ENCODE measurements at regions not wholly inside any gene's neighbourhood (a gene's known extent, or its start where the extent isn't known, plus 50 kb on each side); places are given as distances from the start of the nearest gene placed in this dataset.

DNA sequence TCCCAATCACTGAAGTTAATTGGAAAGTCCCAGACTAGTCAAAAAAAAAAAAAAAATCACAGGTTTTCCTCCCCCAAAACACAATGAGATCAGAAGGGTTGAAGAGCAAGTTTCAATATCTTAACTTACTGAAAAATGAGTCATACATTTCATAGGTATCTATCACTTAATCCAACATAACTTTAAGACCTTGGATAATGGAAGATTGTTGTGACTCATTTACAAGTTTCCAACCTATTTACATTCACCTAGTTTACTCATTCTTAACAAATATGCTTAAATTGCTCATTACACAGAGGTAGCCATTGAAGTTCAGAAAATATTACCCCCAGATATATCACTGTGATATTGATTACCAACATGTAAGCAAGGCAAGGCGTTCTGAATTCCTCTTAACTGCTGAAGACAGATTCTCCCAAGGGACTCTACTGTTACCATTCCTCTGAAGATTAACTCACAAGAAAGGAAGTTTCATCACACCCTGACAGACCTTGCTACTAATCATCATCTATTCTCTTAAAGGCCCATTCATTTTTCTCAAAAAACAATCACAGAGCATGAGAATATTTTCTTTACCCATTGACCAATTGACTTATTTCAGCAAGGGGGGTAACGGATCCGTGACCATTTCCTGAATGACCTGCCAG, 563.8 kb downstream of the TLE1 start:
- DNase-seq (ENCODE audit: low read depth in 2 of 2, low spot score in 1 of 2) = no peak

DNA sequence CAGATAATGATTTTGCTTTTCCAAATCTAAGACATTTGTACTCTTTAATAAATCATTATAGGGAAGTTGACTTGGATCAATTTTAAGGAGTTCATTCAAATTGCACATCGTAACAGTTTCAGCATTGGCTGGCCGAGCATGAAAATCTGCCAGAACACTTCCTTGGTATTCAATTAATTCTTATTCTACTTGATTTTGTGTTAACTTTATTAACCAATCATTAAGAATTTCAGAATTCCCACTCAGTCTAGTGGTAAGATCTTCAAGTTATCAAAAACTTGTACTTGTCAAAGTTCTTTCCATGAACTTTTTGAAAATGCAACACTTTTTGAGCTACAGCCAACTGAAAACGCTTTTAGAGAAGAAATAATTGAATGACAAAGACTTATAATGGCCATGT, 565.8 kb downstream of the TLE1 start:
- DNase-seq (ENCODE audit: low read depth in 2 of 2, low spot score in 1 of 2) = no peak

DNA sequence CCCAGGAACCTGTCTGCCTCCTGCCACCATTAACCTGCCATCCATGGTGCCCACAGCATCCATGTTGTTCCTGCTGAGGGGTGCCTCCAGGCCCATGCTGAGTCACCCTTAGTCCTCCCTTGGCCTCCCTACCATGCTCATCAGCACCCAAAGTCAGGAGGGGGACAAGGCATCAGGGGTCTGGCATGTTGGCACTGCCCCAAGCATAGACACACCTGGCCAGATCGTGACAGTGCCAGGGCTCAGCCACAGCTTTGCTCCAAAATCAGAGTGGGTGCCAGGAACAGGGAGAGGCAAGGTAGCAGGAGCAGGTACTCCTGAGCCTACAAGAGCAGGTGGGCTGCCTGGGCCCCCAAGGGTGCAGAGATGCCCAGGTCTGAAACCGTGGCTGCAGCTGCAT, 566.6 kb downstream of the TLE1 start:
- DNase-seq (ENCODE audit: low read depth in 2 of 2, low spot score in 1 of 2) = no peak

DNA sequence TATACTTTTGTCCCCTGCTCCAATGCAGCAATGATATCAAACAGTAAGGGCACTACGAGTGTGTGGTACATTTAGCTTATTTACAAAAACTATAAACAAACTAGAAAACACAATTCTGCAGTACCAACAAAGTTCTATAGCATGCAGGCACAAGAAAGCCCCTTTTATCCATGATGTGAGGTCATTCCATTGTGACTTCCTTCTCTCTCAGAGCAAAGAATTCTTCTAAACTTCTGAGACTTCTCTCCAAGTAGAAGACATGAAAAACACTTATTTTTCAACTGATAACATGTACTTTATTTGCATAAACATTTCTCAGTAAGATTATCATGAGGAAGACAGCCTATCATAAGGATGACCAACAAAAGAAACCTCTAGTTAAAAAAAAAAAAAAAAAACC, 569.8 kb downstream of the TLE1 start:
- DNase-seq (ENCODE audit: low read depth in 2 of 2, low spot score in 1 of 2) = no peak

DNA sequence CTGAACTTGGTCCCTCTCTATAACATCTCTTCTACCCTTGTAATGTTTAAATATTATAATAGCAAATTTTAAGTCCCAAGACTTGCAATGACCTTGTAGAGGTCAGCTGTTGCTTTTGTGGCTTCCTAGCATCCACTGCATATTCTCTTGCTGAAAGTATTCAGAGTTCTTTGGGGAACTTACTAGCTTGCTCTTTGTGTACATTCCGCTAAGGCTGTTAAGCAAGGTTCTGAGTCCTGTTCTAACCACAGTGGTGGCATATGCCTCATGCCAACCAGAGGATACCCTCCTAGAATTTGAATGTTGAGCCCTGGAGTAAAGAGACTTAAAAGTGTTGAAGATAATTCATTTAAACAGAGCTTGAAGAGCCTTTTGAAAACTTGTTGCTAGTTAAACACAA, 570.9 kb downstream of the TLE1 start:
- no peak for DNase-seq (ENCODE audit: low read depth in 2 of 2, low spot score in 1 of 2)

DNA sequence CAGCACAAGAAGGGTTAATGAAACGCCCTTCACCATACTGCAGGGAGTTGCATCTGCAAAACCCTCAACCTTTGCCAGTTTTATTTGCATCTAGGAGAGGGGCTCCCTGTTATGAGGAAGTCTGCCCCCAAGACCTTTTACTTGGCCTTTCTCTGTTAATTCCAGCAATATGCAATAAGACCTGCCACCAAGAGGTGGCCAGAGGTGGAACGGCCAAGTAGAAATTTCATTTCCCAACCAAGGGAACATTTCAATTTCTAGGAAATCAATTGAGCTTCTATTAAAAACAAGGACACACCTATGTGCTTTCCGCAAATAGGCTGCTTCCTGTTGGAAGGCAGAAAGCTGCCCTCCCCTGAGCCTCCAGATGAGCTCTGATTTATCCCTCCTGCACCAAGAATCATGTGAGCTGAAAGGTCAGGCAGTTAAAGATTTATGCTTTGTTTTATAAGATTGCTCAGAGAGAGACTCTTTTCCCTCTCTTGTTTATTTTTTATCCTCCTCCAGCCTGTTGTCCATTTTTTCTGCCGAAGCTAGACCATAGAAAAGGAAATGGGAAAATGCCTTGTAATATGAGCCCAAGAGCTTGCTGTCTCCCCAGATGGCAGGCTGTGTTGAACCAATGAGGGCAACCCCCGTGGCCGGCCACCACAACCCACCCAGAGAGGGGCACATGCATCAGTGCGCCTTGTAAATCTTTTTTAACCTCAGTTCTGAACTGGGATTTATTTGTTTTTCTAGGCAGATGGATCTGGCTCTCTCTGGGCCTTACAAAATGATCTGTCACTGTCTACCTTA, 572.8 kb downstream of the TLE1 start:
- DNase-seq (ENCODE audit: low read depth in 2 of 2, low spot score in 1 of 2) = no peak

DNA sequence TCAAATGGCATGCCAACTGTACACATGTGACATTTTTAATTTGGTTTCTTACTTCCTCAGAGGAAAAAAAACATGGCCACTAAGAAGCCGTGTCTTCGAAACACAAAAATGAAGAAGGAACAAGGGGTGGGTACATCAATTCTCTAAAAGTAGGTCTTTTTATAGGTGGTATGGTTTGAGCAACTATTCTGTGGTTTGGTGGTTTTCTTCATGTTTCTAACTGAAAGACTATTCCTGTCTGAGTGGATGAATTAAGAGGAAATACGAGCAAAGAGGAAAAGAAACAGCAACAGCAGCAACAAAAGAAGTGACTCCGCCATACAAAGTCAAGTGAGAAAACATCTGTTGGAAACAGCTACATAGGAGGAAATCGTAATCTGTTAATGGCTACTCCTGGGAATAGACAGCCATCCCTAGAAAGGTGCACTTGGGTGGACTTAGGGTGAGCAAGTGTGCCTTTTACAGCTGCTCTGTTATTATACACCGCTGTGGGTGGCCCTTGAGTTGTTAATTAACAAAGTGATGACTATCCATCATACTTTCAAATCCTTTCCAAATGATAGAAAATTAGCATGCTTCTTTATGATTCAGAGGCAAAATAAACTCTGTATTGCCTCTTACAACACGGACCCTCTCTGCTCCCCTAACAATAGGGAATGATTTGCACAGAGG, 575.8 kb downstream of the TLE1 start:
- no peak for DNase-seq (ENCODE audit: low read depth in 2 of 2, low spot score in 1 of 2)

DNA sequence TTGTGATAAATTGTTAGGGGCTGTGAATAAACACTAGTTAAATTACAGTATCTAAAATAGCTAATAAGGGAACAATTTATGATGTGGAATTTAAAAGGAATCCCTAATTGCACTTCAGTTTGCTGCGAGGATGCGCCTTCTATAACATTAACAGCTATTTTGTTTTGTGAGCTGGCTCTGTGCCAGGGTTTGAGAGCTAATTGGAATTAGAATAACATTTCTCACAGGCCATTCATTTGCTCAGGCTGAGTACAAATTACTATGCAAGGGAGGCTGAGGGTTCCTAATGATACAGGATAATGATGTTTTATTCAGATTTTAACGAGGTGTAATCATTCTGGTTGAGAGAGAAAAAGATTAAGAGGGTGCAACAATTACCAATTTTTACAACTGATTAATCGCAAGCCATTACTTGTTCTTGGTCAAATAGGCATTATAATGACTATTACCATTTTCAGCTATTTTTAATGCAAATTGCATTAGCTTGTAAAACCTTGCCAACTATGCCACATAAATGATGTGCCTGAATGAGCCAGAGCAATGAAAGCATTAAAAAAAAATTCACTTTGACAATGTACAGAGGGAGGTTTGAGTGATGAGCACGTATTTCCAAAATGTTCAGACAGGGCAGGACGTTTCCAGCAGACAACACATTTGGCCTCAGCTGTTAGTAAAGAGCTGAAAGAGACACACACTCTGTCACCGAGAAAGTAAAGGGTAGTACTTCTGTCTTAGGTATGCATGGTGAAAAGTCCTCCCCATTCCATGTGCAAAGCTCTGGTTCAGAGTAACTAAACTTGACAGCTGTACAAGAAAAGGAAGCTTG, 576.5 kb downstream of the TLE1 start:
- no peak for DNase-seq (ENCODE audit: low read depth in 2 of 2, low spot score in 1 of 2)

DNA sequence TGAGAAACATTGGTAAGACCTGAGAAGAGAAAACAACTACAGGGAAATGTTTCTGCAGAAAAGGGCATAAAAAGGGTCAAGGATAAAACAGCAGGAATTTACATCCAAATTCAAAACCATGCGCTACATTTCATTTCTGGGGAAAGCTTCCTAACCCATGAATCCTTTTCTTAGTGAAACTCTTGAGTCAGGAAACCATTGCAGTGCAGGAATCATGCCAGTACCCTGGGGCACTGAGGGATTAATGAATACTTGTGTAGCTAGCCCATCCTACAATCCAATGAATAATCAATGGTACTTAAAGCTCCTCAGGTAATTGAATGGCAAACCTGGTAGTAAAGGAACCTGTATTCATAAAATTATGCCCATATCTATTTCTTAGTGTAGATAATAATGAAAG, 580.5 kb downstream of the TLE1 start:
- no peak for DNase-seq (ENCODE audit: low read depth in 2 of 2, low spot score in 1 of 2)

DNA sequence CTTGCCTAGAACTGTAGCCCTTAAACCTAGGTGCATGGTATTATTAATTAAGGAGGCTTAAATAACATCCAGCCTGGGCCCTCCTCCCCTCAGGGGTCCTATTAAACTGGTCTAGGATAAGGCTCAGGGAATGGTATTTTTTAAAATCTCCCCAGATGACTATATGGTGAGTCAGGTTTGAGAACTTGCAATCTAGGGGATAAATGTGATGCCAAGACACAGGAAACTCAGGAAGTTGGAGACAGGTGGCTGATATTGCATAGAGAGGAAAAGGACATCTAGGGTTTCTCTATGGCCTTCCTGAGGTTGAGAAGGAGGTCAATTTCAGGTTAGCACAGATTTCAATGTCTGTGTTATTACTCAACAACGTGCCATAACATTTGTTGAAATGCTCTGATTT, 581.0 kb downstream of the TLE1 start:
- no peak for DNase-seq (ENCODE audit: low read depth in 2 of 2, low spot score in 1 of 2)

DNA sequence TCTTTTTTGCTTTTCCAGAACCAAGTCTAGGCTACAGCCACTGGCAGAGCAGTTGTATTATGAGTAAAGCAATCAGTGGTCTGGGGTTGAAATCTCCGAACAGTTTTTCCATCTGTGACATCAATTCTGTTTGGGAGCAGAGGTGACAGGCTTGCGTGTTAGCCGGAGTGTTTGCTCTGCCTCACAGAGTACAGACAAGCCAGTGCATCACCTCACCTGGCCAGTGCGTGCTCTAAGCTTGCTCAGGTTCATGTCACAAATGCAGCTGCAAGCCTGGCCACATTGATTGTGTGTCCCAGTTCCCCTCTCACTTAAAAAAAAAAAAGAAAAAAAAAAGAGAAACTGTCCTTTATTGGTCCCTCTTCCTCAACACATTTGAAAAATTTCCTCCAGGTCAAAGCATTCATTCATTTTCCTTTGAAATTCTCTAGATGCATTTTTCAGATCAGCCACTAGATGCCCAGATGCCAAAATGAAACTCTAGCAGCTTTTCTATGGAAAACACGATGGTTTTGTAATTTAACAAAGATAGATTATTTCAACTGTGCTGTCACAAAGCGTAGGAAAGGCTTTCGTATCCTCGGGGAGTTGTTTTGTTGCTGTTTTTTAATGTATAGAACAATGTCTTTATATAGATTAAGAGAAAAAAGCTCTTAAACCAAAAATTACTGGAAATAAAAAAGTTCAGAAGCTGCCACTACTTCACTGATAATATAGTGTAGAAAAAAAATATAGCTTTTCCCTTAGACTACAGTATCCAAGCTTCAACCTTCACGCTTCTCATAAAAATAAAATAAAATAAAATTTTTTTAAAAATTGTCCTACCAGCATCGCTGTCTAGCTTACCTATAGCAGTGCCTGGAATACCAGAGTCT, 585.5 kb downstream of the TLE1 start:
- DNase-seq (ENCODE audit: low read depth in 2 of 2, low spot score in 1 of 2) = no peak

DNA sequence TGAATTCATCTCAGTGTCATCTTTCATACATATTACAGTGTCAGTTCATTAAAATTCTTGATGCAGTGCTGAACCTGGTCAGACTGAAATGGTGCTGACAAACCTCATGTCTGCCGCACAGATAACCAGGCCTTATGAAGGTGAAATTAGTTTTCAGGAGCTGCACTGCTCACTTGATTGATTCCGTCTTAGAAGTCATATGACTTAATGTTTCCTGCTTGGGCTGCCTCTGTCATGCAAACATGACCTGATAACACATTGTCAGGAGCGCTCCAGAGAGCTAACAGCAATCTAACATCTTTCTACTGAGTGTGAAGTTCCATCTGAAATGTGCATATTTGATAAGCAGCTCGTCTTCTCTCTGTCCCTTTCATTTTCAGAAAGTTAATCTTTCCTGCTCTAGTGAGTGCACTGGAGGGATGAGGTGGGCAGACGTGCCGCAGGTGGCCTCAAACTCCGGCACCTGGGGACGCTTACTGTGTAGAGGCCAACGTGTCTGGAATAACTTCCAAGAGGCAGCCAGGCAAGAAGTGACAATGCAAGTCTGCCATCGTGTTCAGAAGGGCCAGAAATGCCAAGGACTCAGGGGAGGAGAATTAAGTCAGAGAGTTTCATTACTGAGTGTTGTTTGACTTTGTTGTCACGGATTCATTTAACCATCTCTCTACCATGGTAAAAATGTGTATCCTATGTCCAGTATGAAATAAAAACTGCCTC, 592.1 kb downstream of the TLE1 start:
- no peak for DNase-seq (ENCODE audit: low read depth in 2 of 2, low spot score in 1 of 2)

DNA sequence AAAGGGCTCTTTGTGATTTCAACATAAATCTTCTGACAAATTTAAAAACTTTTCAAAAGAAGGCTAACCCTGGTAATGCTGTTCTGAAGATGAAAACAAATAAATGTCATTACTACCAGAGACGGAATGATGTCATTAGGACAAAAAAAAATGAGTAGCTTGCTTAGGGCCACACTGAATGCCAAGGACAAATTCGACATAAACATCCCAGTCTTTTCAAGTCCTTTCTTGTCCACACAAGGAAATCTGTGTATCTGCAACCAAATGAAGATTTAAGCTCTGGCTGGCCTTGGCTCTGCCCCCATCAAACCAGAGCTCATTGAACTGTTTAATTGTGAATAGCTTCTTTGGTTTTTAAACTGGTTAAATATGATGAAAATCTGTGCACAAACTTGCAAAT, 592.7 kb downstream of the TLE1 start:
- DNase-seq (ENCODE audit: low read depth in 2 of 2, low spot score in 1 of 2) = no peak

DNA sequence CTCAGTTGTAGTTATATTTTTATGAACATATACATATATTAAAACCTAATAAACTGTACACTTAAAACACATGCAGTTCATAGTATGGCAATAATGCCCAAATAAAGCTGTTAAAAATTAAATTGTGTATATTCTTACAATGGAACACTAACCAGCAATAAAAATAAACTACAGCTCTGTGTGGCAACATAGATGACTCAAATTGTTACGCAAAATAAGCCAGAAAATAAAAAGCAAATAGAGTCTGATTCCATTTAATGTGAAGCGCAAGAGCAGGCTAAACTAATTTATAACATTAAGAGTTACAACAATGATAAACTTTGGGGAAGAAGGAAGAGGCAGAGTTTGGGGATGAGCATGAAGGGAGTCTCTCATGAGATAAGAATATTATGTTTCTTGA, 597.3 kb downstream of the TLE1 start:
- DNase-seq (ENCODE audit: low read depth in 2 of 2, low spot score in 1 of 2) = no peak

DNA sequence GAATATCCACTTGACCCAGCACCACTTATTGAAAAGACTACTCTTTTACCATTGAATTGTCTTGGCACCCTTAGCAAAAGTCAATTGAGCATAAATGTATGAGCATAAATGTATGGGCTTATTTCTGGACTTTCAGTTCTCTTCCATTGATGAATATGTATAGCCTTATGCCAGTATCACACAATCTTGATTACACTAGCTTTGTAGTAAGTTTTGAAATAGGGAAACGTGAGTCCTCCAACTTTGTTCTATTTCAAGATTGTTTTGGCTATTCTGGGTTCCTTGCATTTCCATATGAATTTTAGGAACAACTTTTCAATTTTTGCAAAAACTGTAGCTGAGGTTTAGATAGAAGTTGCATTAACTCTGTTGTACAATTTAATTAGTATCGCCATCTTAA, 601.0 kb downstream of the TLE1 start:
- DNase-seq (ENCODE audit: low read depth in 2 of 2, low spot score in 1 of 2) = no peak

DNA sequence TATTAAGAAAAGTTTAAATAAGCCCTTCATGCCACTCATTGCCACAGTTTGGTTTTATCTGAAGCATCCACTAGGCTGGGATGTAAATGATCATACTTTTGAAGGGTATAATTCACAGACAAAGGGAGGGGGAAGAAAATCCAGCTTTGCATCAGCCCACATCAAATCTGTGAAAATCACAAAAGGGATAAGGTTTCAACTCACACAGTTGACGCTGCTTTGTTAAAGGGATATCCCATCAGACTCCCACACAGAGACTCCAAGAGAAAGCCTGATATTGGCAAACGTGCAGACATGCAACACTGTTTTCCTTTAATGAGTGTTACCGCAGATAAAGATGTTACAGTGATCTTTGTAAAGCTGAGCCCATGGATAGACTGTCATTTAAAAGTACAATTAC, 602.9 kb downstream of the TLE1 start:
- DNase-seq (ENCODE audit: low read depth in 2 of 2, low spot score in 1 of 2) = no peak

DNA sequence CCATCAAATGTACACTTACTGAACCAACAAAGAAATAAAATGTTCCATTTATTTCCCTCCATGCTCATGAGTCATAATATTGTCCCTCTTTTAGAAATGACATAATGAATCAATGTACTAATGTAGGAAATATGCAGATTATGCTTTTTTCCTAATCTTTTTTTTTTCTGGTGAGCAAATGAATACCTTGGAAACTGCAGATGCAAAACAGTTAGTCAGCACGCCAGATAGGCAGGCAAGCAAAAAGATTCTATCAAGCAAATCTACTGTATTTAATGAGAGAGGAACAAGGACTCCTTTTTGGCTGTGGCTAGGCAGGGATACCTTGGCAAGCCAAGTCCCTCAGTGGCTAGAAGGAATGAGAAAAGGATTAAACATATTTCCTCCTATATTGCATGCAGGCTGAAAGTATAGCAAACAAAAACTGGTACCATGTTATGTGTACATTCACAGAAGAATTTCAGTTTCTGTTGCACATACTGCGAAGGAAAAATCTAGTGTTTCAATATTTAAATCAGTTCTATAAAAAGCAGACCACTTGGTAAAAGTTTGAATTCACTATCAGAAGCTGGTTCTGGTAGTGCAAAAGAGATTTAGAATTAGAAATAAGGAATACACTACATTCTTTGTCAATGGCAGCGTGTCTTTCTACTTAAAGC, 605.4 kb downstream of the TLE1 start:
- DNase-seq (ENCODE audit: low read depth in 2 of 2, low spot score in 1 of 2) = no peak

DNA sequence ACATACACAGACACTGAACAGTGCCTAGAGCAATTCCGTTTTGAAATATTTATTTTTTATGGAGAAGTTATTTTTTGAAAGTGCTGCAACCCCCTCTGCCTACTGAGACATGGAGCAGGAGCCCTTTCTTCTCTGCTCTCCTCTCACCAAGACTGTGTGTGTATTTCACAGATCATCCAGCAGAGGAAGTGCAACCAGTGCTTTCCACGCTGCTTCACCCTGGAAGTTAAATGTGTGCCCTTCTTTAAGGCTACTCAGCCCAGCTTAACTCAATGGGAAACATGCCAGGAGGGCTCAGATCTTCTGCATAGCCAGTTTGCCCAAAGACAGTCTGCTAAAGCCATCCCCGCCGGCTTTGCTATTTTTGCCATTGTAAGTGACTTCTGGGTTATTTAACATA, 606.3 kb downstream of the TLE1 start:
- no peak for DNase-seq (ENCODE audit: low read depth in 2 of 2, low spot score in 1 of 2)

DNA sequence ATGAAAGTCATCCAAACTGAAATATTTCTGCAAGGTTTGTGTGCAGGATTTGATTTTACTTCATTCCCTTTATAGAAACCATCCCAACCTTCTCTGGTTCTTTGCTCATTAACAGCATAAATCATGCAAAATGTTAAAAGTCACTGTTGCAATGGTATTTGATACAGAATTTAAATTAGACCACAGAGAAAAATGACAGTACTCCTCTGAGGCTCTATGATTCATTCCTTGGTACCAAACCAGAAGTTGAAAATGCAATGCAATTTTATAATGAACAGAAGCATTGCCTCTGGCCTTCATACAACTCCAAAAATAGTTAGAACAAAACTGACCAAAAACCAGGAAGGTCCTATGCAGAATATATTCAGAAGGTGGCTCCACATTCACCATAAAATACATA, 607.1 kb downstream of the TLE1 start:
- DNase-seq (ENCODE audit: low read depth in 2 of 2, low spot score in 1 of 2) = no peak
